Esophagus (tissue), 2 donors: ENCODE measurements at regions not wholly inside any gene's neighbourhood (a gene's known extent, or its start where the extent isn't known, plus 50 kb on each side); places are given as distances from the start of the nearest gene placed in this dataset.
"Not testable (repeated sequence)": the region's sequence is repeated elsewhere in the genome, so short reads cannot be mapped to it uniquely, and the experiment has no call there.

ENCODE experiments used
- H3K27ac ChIP-seq, 2 donors: one replicate each; pipeline ENCODE4 v1.5.1; 2013; ENCODE audit warnings: low read depth in 2 of 2, mild to moderate bottlenecking in 2 of 2, inconsistent platforms in 1 of 2, low read length in 1 of 2, moderate library complexity in 1 of 2
- H3K27me3 ChIP-seq, 2 donors: one replicate each; pipeline ENCODE4 v1.6.1; 2013; ENCODE audit warnings: low read length in 2 of 2, control low read depth in 1 of 2, mild to moderate bottlenecking in 1 of 2; ENCODE audit not compliant: insufficient read depth in 2 of 2, control insufficient read depth in 1 of 2
- H3K36me3 ChIP-seq, 2 donors: one replicate each; pipeline ENCODE4 v1.6.1; 2013; ENCODE audit warnings: low read length in 1 of 2; ENCODE audit not compliant: control insufficient read depth in 2 of 2, insufficient read depth in 2 of 2
- H3K4me1 ChIP-seq, 2 donors: one replicate each; pipeline ENCODE4 v1.6.1; 2013; ENCODE audit warnings: low read length in 1 of 2; ENCODE audit not compliant: control insufficient read depth in 2 of 2, insufficient read depth in 2 of 2
- H3K4me3 ChIP-seq, 2 donors: one replicate each; pipeline ENCODE4 v1.5.1; 2013; ENCODE audit warnings: low read length in 2 of 2, mild to moderate bottlenecking in 2 of 2, low read depth in 1 of 2, moderate library complexity in 1 of 2
- H3K9me3 ChIP-seq, 2 donors: one replicate each; pipeline ENCODE4 v1.6.1; 2013; ENCODE audit warnings: mild to moderate bottlenecking in 2 of 2, low read depth in 1 of 2, low read length in 1 of 2, moderate library complexity in 1 of 2; ENCODE audit not compliant: control insufficient read depth in 2 of 2, insufficient read depth in 1 of 2
- WGBS, 2 donors: extraction: QIAGEN DNeasy Blood & Tissue Kit; methylation state at CpG; one replicate each; pipeline ENCODE4 v1.1.7; 2013; 5-methylcytosine and 5-hydroxymethylcytosine counted together
- donor health status: healthy with polysubstance abuse.
- donor health status: Bipolar disorder and iron deficiency.

DNA sequence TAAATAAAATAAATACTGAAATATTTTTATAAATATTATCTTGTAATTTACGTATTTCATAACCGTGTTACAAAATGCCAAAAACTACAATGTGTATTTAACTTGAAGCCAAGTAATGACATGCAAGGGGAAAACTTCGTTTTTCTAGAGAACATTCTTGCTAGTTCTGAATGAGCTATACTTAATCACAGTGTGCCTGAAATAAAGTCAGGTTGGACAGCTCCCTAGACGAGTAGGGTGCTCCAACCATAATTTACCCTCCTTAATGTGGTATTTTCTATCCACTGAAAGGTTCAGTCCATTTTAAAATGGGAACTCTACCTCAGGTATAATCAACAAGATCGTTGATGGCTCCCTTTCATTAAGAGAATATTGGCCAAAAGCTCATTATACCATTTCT, 194.5 kb upstream of the AHR start:
- no peaks in the 10 kb centered on the region for H3K36me3 ChIP-seq
- H3K27me3 ChIP-seq: no peaks in the 10 kb centered on the region
- H3K4me1 ChIP-seq: peaks cover 0 to 2% of the 10 kb centered on the region in 2 donors
- 39 to 60% methylated on average over 5 of the region's 5 CpGs for WGBS, 2 donors
- H3K9me3 ChIP-seq: no peaks in the 10 kb centered on the region
- H3K4me3 ChIP-seq: no peak overlapping the region
- H3K27ac ChIP-seq: no peak overlapping the region

DNA sequence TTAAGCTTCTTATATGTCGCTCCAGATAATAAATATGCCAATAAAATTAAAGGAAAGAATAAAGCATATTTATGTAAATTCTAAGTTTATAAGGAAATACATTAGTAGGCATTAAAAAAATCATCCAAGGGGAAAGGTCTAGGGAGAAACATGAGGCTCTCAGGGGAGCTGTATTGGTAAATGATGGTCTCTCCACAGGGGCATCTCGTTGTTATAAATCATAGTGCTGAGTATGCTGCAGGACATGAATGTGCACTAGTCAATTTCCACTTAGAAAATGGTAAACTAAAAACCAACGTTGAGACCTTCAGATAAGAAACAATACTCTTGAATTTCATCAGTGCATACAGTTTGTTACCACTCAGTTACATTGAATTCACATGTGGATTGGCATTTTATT, 194.0 kb upstream of the AHR start:
- no peak overlapping the region for H3K4me3 ChIP-seq
- H3K27me3 ChIP-seq: no peaks in the 10 kb centered on the region
- no peaks in the 10 kb centered on the region for H3K36me3 ChIP-seq
- no peaks in the 10 kb centered on the region for H3K9me3 ChIP-seq
- H3K4me1 ChIP-seq: peaks cover 0 to 2% of the 10 kb centered on the region in 2 donors
- H3K27ac ChIP-seq: no peak overlapping the region
- 79 to 82% methylated on average over 3 of the region's 3 CpGs for WGBS, 2 donors

DNA sequence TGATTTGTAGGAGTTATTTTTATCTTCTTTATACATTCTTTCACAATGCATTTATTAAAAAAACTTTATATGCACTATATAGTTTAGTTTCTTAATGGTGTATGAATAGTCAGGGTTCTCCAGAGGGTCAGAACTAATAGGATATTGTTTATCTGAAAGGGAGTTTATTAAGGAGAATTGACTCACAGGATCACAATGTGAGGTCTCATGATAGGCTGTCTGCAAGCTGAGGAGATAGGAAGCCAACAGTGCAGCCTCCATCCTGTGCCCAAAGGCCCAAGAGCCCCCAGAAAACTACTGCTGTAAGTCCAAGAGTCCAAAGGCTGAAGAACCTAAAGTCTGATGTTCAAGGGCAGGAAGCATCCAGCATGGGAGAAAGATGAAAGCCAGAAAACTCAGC, 192.8 kb upstream of the AHR start:
- Histone ChIP-seq H3K27ac (no peak overlapping the region), H3K36me3 (no peaks in the 10 kb centered on the region), H3K4me3 (no peak overlapping the region), H3K27me3 (no peaks in the 10 kb centered on the region), H3K9me3 (no peaks in the 10 kb centered on the region), H3K4me1 (no peaks in the 10 kb centered on the region)

DNA sequence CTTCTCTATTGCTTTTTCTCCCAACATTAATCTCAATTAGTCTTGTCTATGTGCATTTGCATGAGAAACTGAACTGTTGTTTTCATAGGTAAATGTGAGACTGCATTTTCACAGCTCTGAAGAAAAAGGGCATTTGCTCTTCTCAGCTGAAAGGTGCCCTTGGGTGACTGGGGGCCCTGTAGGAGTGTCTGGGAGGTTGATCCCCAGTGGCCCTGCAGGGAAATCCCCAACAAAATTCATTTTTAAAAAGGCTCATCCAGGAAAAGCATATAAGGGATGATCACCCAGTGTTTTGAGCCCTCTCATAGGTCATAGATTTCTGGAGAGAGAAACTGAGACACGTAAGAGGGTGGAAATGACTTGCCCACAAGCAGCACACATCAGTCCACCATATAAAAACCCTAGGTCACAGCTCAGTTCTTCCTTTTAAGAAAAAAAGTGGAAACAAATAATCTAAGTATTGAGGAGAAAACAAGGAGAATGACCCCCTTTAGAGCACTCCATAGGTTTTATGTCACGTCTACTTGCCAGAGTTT, 190.3 kb upstream of the AHR start:
- H3K27me3 ChIP-seq: no peaks in the 10 kb centered on the region
- 90 to 93% methylated on average over 2 of the region's 2 CpGs for WGBS, 2 donors
- no peak overlapping the region for H3K4me3 ChIP-seq
- H3K9me3 ChIP-seq: no peaks in the 10 kb centered on the region
- no peak overlapping the region for H3K27ac ChIP-seq
- no peaks in the 10 kb centered on the region for H3K36me3 ChIP-seq
- H3K4me1 ChIP-seq: no peaks in the 10 kb centered on the region

DNA sequence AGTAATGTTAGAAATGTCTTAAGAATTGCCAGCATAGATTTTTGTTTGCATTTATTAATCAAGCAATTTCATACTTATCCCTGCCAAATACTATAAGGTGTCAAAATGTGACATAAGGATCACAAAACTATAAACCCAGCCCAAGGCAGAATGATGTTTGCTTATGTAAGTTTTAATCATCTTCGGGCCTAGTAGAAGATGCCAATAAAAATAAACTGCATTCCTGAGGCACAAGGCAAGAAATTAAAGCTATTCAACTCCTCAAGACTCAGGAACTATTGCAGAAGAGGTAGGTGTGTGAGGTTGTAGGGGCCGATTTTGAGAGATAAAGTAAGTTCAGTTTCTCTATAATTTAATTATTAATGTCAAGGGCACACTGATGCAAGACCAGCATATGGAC, 189.4 kb upstream of the AHR start:
- Histone ChIP-seq H3K27ac (no peak overlapping the region), H3K4me1 (no peaks in the 10 kb centered on the region), H3K4me3 (no peak overlapping the region), H3K36me3 (no peaks in the 10 kb centered on the region), H3K27me3 (no peaks in the 10 kb centered on the region), H3K9me3 (no peaks in the 10 kb centered on the region)
- WGBS, 2 donors: 32 to 45% methylated on average over 2 of the region's 2 CpGs

DNA sequence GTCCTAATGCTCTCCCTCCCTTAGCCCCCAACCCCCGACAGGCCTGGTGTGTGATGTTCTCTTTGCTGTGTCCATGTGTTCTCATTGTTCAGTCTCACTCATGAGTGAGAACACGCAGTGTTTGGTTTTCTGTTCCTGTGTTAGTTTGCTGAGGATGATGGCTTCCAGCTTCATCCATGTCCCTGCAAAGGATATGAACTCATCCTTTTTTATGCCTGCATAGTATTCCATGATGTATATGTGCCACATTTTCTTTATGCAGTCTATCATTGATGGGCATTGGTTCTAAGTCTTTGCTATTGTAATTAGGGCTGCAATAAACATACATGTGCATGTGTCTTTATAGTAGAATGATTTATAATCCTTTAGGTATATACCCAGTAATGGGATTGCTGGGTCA, 184.7 kb upstream of the AHR start:
- not testable (repeated sequence) for H3K27me3 ChIP-seq, H3K36me3 ChIP-seq, H3K27ac ChIP-seq, H3K9me3 ChIP-seq, H3K4me3 ChIP-seq, H3K4me1 ChIP-seq
- 96 to 98% methylated on average over 2 of the region's 2 CpGs for WGBS, 2 donors

DNA sequence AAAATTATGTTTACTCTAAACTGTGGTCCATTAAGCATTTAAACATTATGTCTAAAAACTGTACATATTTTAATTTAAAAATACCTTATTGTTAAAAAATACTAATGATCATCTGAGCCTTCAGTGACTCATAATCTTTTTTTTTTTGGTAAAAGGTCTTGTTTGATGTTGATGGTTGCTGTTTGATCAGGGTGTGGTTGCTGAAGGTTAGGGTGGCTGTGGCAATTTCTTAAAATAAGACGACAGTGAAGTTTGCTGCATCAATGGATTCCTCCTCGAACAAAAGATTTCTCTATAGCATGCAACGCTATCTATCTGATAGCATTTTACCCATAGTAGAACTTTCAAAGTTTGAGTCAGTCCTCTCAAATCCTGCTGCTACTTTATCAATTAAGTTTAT, 180.0 kb upstream of the AHR start:
- Histone ChIP-seq H3K36me3 (no peaks in the 10 kb centered on the region), H3K4me1 (no peaks in the 10 kb centered on the region), H3K9me3 (no peaks in the 10 kb centered on the region), H3K27me3 (no peaks in the 10 kb centered on the region), H3K27ac (no peak overlapping the region), H3K4me3 (no peak overlapping the region)
- WGBS, 2 donors: 75 to 81% methylated on average over 3 of the region's 3 CpGs

DNA sequence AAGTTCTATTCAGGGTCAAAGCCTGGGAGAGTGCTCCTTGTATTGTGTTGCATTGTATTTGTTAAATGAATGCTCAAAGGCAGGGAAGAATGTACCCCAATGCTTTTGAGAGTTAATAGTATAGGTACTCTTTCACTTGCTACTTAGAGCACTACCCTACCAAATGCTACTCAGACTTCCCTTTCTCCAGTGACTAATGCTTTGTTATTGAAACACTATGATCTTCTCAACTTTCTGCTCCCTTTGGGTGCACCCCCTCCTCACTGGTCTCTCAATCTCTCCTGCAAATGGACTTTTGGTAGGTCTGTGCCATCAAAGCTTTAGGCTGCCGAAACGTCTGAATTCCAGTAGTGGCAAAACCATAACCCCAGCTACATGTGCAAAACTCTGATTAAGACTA, 177.7 kb upstream of the AHR start:
- no peak overlapping the region for H3K27ac ChIP-seq
- no peaks in the 10 kb centered on the region for H3K4me1 ChIP-seq
- H3K9me3 ChIP-seq: no peaks in the 10 kb centered on the region
- no peaks in the 10 kb centered on the region for H3K27me3 ChIP-seq
- H3K4me3 ChIP-seq: no peak overlapping the region
- H3K36me3 ChIP-seq: no peaks in the 10 kb centered on the region
- 95 to 97% methylated on average over 2 of the region's 2 CpGs for WGBS, 2 donors

DNA sequence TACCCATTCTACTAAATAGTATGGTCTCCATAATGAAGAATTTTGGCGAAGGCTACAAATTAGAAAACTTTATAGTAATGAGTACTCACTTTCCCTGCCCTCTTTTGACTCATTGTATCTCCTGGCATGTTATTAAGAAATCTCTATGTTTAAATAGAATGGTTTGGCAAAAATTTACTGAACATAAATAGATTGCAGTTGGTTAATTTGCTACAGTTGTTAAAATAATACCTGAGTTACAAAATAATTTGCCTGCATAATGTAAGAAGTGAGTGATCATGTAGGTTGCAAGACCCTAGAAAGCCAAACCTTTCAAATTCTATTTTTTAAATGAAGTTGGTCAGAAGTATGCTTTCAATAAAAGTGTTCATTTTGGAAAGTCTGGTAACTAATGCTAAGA, 176.8 kb upstream of the AHR start:
- H3K27ac ChIP-seq: no peak overlapping the region
- no peaks in the 10 kb centered on the region for H3K27me3 ChIP-seq
- H3K4me3 ChIP-seq: no peak overlapping the region
- no peaks in the 10 kb centered on the region for H3K9me3 ChIP-seq
- 92 to 94% methylated on average over 1 of the region's 1 CpG for WGBS, 2 donors
- H3K36me3 ChIP-seq: no peaks in the 10 kb centered on the region
- no peaks in the 10 kb centered on the region for H3K4me1 ChIP-seq

DNA sequence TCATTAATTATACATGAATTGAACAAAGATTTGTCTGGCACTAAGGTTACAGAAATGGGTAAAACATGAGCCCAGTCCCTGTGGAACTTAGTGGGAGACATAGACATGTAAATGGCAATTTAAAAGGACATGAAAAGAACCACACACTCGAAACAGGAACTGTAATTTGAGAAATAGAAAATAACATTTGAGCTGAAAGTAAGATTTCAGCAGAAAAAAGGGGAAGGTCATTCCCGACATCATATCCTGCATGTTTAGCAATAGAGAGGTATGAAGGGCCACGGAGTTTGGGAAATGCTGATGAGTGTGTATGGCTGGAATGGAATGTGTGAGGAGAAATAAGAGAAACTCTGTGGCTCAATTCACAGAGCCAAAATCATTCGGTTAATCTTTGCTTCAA, 175.4 kb upstream of the AHR start:
- H3K36me3 ChIP-seq: no peaks in the 10 kb centered on the region
- H3K4me1 ChIP-seq: no peaks in the 10 kb centered on the region
- H3K27ac ChIP-seq: no peak overlapping the region
- H3K9me3 ChIP-seq: no peaks in the 10 kb centered on the region
- no peaks in the 10 kb centered on the region for H3K27me3 ChIP-seq
- H3K4me3 ChIP-seq: no peak overlapping the region
- 68 to 79% methylated on average over 4 of the region's 4 CpGs for WGBS, 2 donors
